ENCODE measurements at regions not wholly inside any gene's neighbourhood (a gene's known extent, or its start where the extent isn't known, plus 50 kb on each side); places are given as distances from the start of the nearest gene placed in this dataset.

DNA sequence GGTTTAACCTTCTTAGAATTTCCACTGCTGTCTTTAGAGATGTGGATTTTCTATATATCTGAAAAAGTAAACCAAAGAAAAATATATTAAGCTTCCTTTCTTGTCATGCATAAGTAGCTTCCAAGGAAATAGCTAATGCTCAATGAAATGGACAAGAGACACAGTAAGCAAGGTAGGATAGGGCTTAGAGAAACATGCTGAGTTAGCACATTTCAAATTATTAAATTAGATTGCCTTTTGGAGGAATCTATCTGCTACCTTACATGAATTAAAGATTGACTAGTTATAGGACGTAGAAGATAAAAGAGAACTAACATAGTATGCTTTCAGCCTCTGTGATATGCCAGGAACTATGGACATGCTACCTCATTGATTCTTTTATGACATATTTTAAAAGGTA, 824.6 kb downstream of the TUSC7 start:
- H3F3A ChIP-seq (replicated peaks; ENCODE audit: low read depth), result no peaks in the 10 kb centered on the region
- H3K4me1 ChIP-seq (ENCODE audit: insufficient read depth), result no peaks in the 10 kb centered on the region
- H3K27ac Mint-ChIP-seq, result no peak overlapping the region
- H3K79me2 ChIP-seq (replicated peaks; ENCODE audit: insufficient read depth), result no peaks in the 10 kb centered on the region
- H3K27me3 Mint-ChIP-seq (ENCODE audit: insufficient read depth, low read depth, poor library complexity), result no peaks in the 10 kb centered on the region
- H3K4me2 ChIP-seq, result no peak overlapping the region
- no peak overlapping the region for H2AFZ ChIP-seq
- H3K4me3 ChIP-seq, result no peak overlapping the region
- no peaks in the 10 kb centered on the region for H3K27me3 ChIP-seq (ENCODE audit: insufficient read depth)
- H3K4me3 Mint-ChIP-seq, result no peak overlapping the region
- no peaks in the 10 kb centered on the region for H3K36me3 ChIP-seq (ENCODE audit: insufficient read depth)
- H3K36me3 Mint-ChIP-seq (ENCODE audit: low read depth), result no peaks in the 10 kb centered on the region
- H3K4me1 Mint-ChIP-seq, result no peaks in the 10 kb centered on the region; the same call in 2 of the 3 replicates
- no peaks in the 10 kb centered on the region for H3K9me2 ChIP-seq (ENCODE audit: insufficient read depth)
- DNase-seq (ENCODE audit: low spot score) (no peak), ATAC-seq (no peak)
- H3K27ac ChIP-seq (ENCODE audit: low read depth), result no peak overlapping the region
- H4K20me1 ChIP-seq (replicated peaks; ENCODE audit: insufficient read depth), result no peaks in the 10 kb centered on the region
- H3K9me3 Mint-ChIP-seq, result peaks cover 8% of the 10 kb centered on the region; the same call in 2 of the 3 replicates
- TF ChIP-seq, protein P1, sequence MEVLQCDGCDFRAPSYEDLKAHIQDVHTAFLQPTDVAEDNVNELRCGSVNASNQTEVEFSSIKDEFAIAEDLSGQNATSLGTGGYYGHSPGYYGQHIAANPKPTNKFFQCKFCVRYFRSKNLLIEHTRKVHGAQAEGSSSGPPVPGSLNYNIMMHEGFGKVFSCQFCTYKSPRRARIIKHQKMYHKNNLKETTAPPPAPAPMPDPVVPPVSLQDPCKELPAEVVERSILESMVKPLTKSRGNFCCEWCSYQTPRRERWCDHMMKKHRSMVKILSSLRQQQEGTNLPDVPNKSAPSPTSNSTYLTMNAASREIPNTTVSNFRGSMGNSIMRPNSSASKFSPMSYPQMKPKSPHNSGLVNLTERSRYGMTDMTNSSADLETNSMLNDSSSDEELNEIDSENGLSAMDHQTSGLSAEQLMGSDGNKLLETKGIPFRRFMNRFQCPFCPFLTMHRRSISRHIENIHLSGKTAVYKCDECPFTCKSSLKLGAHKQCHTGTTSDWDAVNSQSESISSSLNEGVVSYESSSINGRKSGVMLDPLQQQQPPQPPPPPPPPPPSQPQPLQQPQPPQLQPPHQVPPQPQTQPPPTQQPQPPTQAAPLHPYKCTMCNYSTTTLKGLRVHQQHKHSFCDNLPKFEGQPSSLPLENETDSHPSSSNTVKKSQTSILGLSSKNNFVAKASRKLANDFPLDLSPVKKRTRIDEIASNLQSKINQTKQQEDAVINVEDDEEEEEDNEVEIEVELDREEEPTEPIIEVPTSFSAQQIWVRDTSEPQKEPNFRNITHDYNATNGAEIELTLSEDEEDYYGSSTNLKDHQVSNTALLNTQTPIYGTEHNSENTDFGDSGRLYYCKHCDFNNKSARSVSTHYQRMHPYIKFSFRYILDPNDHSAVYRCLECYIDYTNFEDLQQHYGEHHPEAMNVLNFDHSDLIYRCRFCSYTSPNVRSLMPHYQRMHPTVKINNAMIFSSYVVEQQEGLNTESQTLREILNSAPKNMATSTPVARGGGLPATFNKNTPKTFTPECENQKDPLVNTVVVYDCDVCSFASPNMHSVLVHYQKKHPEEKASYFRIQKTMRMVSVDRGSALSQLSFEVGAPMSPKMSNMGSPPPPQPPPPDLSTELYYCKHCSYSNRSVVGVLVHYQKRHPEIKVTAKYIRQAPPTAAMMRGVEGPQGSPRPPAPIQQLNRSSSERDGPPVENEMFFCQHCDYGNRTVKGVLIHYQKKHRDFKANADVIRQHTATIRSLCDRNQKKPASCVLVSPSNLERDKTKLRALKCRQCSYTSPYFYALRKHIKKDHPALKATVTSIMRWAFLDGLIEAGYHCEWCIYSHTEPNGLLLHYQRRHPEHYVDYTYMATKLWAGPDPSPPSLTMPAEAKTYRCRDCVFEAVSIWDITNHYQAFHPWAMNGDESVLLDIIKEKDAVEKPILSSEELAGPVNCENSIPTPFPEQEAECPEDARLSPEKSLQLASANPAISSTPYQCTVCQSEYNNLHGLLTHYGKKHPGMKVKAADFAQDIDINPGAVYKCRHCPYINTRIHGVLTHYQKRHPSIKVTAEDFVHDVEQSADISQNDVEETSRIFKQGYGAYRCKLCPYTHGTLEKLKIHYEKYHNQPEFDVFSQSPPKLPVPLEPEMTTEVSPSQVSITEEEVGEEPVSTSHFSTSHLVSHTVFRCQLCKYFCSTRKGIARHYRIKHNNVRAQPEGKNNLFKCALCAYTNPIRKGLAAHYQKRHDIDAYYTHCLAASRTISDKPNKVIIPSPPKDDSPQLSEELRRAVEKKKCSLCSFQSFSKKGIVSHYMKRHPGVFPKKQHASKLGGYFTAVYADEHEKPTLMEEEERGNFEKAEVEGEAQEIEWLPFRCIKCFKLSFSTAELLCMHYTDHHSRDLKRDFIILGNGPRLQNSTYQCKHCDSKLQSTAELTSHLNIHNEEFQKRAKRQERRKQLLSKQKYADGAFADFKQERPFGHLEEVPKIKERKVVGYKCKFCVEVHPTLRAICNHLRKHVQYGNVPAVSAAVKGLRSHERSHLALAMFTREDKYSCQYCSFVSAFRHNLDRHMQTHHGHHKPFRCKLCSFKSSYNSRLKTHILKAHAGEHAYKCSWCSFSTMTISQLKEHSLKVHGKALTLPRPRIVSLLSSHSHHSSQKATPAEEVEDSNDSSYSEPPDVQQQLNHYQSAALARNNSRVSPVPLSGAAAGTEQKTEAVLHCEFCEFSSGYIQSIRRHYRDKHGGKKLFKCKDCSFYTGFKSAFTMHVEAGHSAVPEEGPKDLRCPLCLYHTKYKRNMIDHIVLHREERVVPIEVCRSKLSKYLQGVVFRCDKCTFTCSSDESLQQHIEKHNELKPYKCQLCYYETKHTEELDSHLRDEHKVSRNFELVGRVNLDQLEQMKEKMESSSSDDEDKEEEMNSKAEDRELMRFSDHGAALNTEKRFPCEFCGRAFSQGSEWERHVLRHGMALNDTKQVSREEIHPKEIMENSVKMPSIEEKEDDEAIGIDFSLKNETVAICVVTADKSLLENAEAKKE (CRISPR knock-in tag; IDR thresholded peaks at IDR 0.05), result no peak
- TF ChIP-seq POLR2AphosphoS5 (IDR thresholded peaks at IDR 0.05; ENCODE audit: low read depth) (no peak), NANOG (IDR thresholded peaks at IDR 0.05; ENCODE audit: borderline replicate concordance) (no peak), ZNF114 (CRISPR knock-in tag; IDR thresholded peaks at IDR 0.05) (no peak), CREB1 (CRISPR knock-in tag; IDR thresholded peaks at IDR 0.05; ENCODE audit: low read depth) (no peak), EZH2phosphoT487 (IDR thresholded peaks at IDR 0.05; ENCODE audit: unreplicated experiment) (no peak)
- TF ChIP-seq, protein P2, sequence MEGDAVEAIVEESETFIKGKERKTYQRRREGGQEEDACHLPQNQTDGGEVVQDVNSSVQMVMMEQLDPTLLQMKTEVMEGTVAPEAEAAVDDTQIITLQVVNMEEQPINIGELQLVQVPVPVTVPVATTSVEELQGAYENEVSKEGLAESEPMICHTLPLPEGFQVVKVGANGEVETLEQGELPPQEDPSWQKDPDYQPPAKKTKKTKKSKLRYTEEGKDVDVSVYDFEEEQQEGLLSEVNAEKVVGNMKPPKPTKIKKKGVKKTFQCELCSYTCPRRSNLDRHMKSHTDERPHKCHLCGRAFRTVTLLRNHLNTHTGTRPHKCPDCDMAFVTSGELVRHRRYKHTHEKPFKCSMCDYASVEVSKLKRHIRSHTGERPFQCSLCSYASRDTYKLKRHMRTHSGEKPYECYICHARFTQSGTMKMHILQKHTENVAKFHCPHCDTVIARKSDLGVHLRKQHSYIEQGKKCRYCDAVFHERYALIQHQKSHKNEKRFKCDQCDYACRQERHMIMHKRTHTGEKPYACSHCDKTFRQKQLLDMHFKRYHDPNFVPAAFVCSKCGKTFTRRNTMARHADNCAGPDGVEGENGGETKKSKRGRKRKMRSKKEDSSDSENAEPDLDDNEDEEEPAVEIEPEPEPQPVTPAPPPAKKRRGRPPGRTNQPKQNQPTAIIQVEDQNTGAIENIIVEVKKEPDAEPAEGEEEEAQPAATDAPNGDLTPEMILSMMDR (conservative IDR thresholded peaks at IDR 0.05; ENCODE audit: low read depth in 2 of 2), result no peak

All from GM23338 (cell line).